ENCODE measurements at regions not wholly inside any gene's neighbourhood (a gene's known extent, or its start where the extent isn't known, plus 50 kb on each side); places are given as distances from the start of the nearest gene placed in this dataset.

- no peaks in the 10 kb centered on the region for H3K36me3 ChIP-seq
- H3K4me1 ChIP-seq = no peaks in the 10 kb centered on the region
- 79 to 83% methylated on average over 11 of the region's 11 CpGs for WGBS, 2 donors
- DNase-seq = no peak
- no peaks in the 10 kb centered on the region for H3K27me3 ChIP-seq
- ATAC-seq (ENCODE audit: low FRiP score in 2 of 2) = no peak
- H3K9me3 ChIP-seq = no peaks in the 10 kb centered on the region
- H3K27ac ChIP-seq = no peak overlapping the region
- H3K4me3 ChIP-seq = no peak overlapping the region
- TF ChIP-seq POLR2A (IDR thresholded peaks at IDR 0.05) (no peak), EP300 (IDR thresholded peaks at IDR 0.05) (no peak), CTCF (IDR thresholded peaks at IDR 0.05) (no peak), POLR2AphosphoS5 (IDR thresholded peaks at IDR 0.05) (no peak)
Observed at GRCh38 chrX:6983207-6983955, 164.1 kb upstream of the STS start.

GRCh38 chrX:6981718-6982406, 165.7 kb upstream of the STS start:
- ATAC-seq (ENCODE audit: low FRiP score in 2 of 2) (no peak), DNase-seq (no peak)
- TF ChIP-seq POLR2AphosphoS5 (IDR thresholded peaks at IDR 0.05) (no peak), CTCF (IDR thresholded peaks at IDR 0.05) (no peak), POLR2A (IDR thresholded peaks at IDR 0.05) (no peak), EP300 (IDR thresholded peaks at IDR 0.05) (no peak)
- 90 to 92% methylated on average over 7 to 8 of the region's 8 CpGs for WGBS, 2 donors
- Histone ChIP-seq H3K36me3 (no peaks in the 10 kb centered on the region), H3K27ac (no peak overlapping the region), H3K4me1 (no peaks in the 10 kb centered on the region), H3K9me3 (no peaks in the 10 kb centered on the region), H3K27me3 (no peaks in the 10 kb centered on the region), H3K4me3 (no peak overlapping the region)

- H3K27ac ChIP-seq = no peak overlapping the region
- WGBS, 2 donors = 76 to 90% methylated on average over 2 of the region's 2 CpGs
- no peaks in the 10 kb centered on the region for H3K9me3 ChIP-seq
- TF ChIP-seq EP300 (IDR thresholded peaks at IDR 0.05) (no peak), POLR2A (IDR thresholded peaks at IDR 0.05) (no peak), CTCF (IDR thresholded peaks at IDR 0.05) (no peak)
- no peaks in the 10 kb centered on the region for H3K36me3 ChIP-seq
- ATAC-seq (ENCODE audit: low FRiP score in 2 of 2) (no peak), DNase-seq (no peak)
- no peaks in the 10 kb centered on the region for H3K27me3 ChIP-seq
- no peaks in the 10 kb centered on the region for H3K4me1 ChIP-seq
- H3K4me3 ChIP-seq = no peak overlapping the region
Observed at GRCh38 chrX:6980981-6981380, 166.5 kb upstream of the STS start.

- ATAC-seq (ENCODE audit: low FRiP score in 2 of 2) = no peak
- TF ChIP-seq CTCF (IDR thresholded peaks at IDR 0.05) = no peak
- no peak for TF ChIP-seq EP300 (IDR thresholded peaks at IDR 0.05)
- no peak for TF ChIP-seq POLR2AphosphoS5 (IDR thresholded peaks at IDR 0.05)
- TF ChIP-seq POLR2A (IDR thresholded peaks at IDR 0.05) = no peak
Observed at GRCh38 chrX:6968231-6968630, 179.3 kb upstream of the STS start.

More at GRCh38 chrX:6968231-6968630, 179.3 kb upstream of the STS start:
- peaks cover 0 to 5% (median 0%) of the 10 kb centered on the region in 4 donors for H3K9me3 ChIP-seq
- no peaks in the 10 kb centered on the region for H3K4me1 ChIP-seq
- H3K36me3 ChIP-seq = no peaks in the 10 kb centered on the region
- no peak overlapping the region for H3K4me3 ChIP-seq
- 92 to 100% methylated on average over 3 to 6 of the region's 6 CpGs for WGBS, 2 donors
- H3K27me3 ChIP-seq = no peaks in the 10 kb centered on the region
- no peak for DNase-seq
- no peak overlapping the region for H3K27ac ChIP-seq
